Mucosa of rectum (tissue), 2 donors: ENCODE measurements at regions not wholly inside any gene's neighbourhood (a gene's known extent, or its start where the extent isn't known, plus 50 kb on each side); places are given as distances from the start of the nearest gene placed in this dataset.

ENCODE experiments used
- H3K27ac ChIP-seq, 2 donors: one replicate each; pipeline ENCODE4 v1.7.0; 2013; ENCODE audit warnings: inconsistent platforms in 2 of 2, low read depth in 2 of 2, low read length in 2 of 2
- H3K27me3 ChIP-seq, 2 donors: one replicate each; pipeline ENCODE4 v1.7.0; 2013; ENCODE audit warnings: low read length in 2 of 2; ENCODE audit not compliant: control insufficient read depth in 2 of 2, insufficient read depth in 2 of 2
- H3K36me3 ChIP-seq, 2 donors: one replicate each; pipeline ENCODE4 v1.7.0; 2013; ENCODE audit warnings: low read length in 2 of 2; ENCODE audit not compliant: control insufficient read depth in 2 of 2, insufficient read depth in 2 of 2
- H3K4me1 ChIP-seq, 2 donors: one replicate each; pipeline ENCODE4 v1.7.0; 2013; ENCODE audit warnings: low read length in 2 of 2, mild to moderate bottlenecking in 1 of 2; ENCODE audit not compliant: control insufficient read depth in 2 of 2, insufficient read depth in 2 of 2
- H3K4me3 ChIP-seq, 2 donors: one replicate each; pipeline ENCODE4 v1.7.0; 2013; ENCODE audit warnings: low read length in 2 of 2
- H3K9ac ChIP-seq, 2 donors: one replicate each; pipeline ENCODE4 v1.7.0; 2013; ENCODE audit warnings: low read length in 2 of 2, low read depth in 1 of 2, mild to moderate bottlenecking in 1 of 2
- H3K9me3 ChIP-seq, 2 donors: one replicate each; pipeline ENCODE4 v1.7.0; 2013; ENCODE audit warnings: low read length in 2 of 2; ENCODE audit not compliant: control insufficient read depth in 2 of 2
- donor health status: healthy.
- donor health status: Normal muscosa, but diverticular disease.

DNA sequence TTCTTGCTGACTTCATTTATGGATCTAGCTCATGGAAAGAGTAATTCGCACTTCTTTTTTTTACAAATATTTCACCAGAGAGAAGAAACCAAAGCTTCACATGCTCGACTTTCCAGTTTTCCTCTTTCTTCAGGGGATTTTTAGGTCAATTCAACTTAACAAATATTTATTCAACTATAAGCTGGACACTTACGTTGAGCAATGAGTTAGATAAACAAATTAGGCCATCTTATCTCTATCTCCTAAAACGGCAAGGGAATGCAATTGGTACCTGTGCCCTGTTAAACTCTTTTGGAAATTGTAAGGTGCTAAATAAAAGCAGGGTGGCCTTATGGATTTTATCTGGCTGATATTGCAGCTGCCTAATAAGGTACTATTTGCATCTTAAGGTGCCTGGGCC lies 145.1 kb upstream of the RAI14 start:
- Histone ChIP-seq H3K27ac (no peak overlapping the region), H3K27me3 (no peaks in the 10 kb centered on the region), H3K9ac (no peak overlapping the region), H3K36me3 (no peaks in the 10 kb centered on the region), H3K9me3 (no peaks in the 10 kb centered on the region), H3K4me3 (no peak overlapping the region), H3K4me1 (no peaks in the 10 kb centered on the region)

DNA sequence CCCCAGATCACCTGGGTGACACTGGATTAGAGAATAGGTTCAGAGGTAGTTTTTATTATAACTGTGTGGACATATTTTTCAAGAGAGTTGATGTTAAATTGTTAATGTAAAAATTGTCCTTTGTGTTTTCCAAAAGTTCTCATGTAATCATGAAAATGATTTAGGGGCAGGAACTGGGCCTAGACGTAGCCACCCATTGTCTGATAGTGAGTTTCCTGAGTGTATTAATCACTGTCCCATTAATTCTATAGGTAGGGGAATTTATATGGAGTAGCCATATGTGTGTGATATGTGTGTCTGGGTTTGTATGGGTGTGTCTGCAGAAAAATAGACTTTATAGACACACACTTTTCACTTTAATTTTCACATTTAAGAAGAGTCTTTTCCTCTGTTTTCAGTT lies 144.6 kb upstream of the RAI14 start:
- Histone ChIP-seq H3K4me1 (no peaks in the 10 kb centered on the region), H3K27ac (no peak overlapping the region), H3K4me3 (no peak overlapping the region), H3K9ac (no peak overlapping the region), H3K9me3 (no peaks in the 10 kb centered on the region), H3K27me3 (no peaks in the 10 kb centered on the region), H3K36me3 (no peaks in the 10 kb centered on the region)

GRCh38 chr5:34511915-34512314 lies 144.2 kb upstream of the RAI14 start:
- no peaks in the 10 kb centered on the region for H3K4me1 ChIP-seq
- no peaks in the 10 kb centered on the region for H3K27me3 ChIP-seq
- H3K36me3 ChIP-seq, result no peaks in the 10 kb centered on the region
- no peak overlapping the region for H3K9ac ChIP-seq
- H3K9me3 ChIP-seq, result no peaks in the 10 kb centered on the region
- H3K27ac ChIP-seq, result no peak overlapping the region
- H3K4me3 ChIP-seq, result no peak overlapping the region

GRCh38 chr5:34516166-34516565 lies 140.0 kb upstream of the RAI14 start:
- Histone ChIP-seq H3K36me3 (no peaks in the 10 kb centered on the region), H3K9me3 (no peaks in the 10 kb centered on the region), H3K27me3 (no peaks in the 10 kb centered on the region), H3K4me3 (no peak overlapping the region), H3K4me1 (no peaks in the 10 kb centered on the region), H3K27ac (no peak overlapping the region), H3K9ac (no peak overlapping the region)

GRCh38 chr5:34516686-34517085 lies 139.4 kb upstream of the RAI14 start:
- H3K9me3 ChIP-seq, result no peaks in the 10 kb centered on the region
- H3K4me1 ChIP-seq, result no peaks in the 10 kb centered on the region
- no peaks in the 10 kb centered on the region for H3K36me3 ChIP-seq
- H3K27ac ChIP-seq, result no peak overlapping the region
- H3K4me3 ChIP-seq, result no peak overlapping the region
- no peaks in the 10 kb centered on the region for H3K27me3 ChIP-seq
- no peak overlapping the region for H3K9ac ChIP-seq

GRCh38 chr5:34517249-34517648 lies 138.9 kb upstream of the RAI14 start:
- H3K27me3 ChIP-seq, result no peaks in the 10 kb centered on the region
- H3K9me3 ChIP-seq, result no peaks in the 10 kb centered on the region
- no peak overlapping the region for H3K9ac ChIP-seq
- no peak overlapping the region for H3K27ac ChIP-seq
- H3K4me1 ChIP-seq, result no peaks in the 10 kb centered on the region
- H3K36me3 ChIP-seq, result no peaks in the 10 kb centered on the region
- H3K4me3 ChIP-seq, result no peak overlapping the region

DNA sequence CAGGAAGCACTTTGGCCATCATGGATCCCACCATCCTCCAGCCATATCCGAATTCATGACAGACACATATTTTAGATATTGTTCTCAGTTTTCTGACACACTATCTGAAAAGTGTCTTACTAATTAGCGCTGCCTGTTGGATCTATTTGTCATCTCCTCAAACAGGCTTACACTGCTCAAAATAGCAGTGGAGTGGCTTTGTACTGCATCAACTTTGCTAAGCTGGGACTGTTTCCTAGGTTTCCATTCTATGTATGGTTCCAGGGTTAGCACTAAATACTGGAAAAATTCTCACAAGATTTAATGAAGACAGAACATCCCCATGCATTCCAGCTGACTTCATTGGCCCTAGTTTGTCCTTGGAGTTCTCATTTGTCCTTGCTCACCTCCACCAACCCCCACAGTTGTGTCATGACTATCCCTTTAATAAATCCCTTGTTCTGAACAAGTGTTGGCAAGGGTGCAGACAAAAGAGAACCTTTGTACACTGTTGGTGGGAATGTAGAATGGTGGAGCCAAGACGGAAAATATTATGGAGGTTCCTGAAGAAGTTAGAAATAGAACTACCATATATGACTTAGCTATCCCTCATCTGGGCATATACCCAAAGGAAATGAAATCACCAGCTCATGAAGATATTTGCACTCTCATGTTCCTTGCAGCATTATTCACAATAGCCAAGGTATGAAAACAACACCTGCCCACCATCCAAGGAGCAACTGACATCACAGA lies 136.5 kb upstream of the RAI14 start:
- Histone ChIP-seq H3K36me3 (no peaks in the 10 kb centered on the region), H3K27me3 (no peaks in the 10 kb centered on the region), H3K4me1 (no peaks in the 10 kb centered on the region), H3K27ac (no peak overlapping the region), H3K4me3 (no peak overlapping the region), H3K9me3 (no peaks in the 10 kb centered on the region), H3K9ac (no peak overlapping the region)

GRCh38 chr5:34521628-34522290 lies 134.4 kb upstream of the RAI14 start:
- Histone ChIP-seq H3K36me3 (no peaks in the 10 kb centered on the region), H3K27ac (no peak overlapping the region), H3K4me1 (no peaks in the 10 kb centered on the region), H3K27me3 (no peaks in the 10 kb centered on the region), H3K9ac (no peak overlapping the region), H3K4me3 (no peak overlapping the region), H3K9me3 (no peaks in the 10 kb centered on the region)

GRCh38 chr5:34522599-34523386 lies 133.3 kb upstream of the RAI14 start:
- Histone ChIP-seq H3K27me3 (no peaks in the 10 kb centered on the region), H3K4me1 (no peaks in the 10 kb centered on the region), H3K36me3 (no peaks in the 10 kb centered on the region), H3K9me3 (no peaks in the 10 kb centered on the region), H3K9ac (no peak overlapping the region), H3K4me3 (no peak overlapping the region), H3K27ac (no peak overlapping the region)

DNA sequence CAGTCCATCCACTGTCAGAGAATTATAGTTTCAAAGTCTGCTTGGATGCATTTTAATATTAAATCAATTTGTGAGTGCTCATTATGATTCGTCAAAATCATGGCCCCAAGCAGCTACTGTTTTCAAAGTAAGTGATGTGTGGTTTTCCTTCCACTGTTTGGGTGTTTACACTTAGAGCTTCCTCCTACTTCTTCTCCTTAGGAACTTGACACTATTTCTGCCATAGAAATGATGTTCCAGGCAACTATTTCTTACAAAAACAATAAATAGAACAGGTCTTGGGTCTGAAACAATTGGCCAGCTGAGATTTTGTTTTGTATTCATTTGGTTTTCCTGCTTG lies 132.8 kb upstream of the RAI14 start:
- H3K27ac ChIP-seq, result no peak overlapping the region
- H3K9ac ChIP-seq, result no peak overlapping the region
- no peak overlapping the region for H3K4me3 ChIP-seq
- H3K4me1 ChIP-seq, result no peaks in the 10 kb centered on the region
- H3K9me3 ChIP-seq, result no peaks in the 10 kb centered on the region
- no peaks in the 10 kb centered on the region for H3K27me3 ChIP-seq
- no peaks in the 10 kb centered on the region for H3K36me3 ChIP-seq
